PC-3 (cell line): ENCODE measurements at regions not wholly inside any gene's neighbourhood (a gene's known extent, or its start where the extent isn't known, plus 50 kb on each side); places are given as distances from the start of the nearest gene placed in this dataset.

Experiments used
- CTCF ChIP-seq: fragments of 300-600 bp; sonication (generic); conservative IDR thresholded peaks from 2 replicates; pipeline ENCODE4 v1.5.1; 2017; ENCODE audit warnings: antibody characterized with exemption, low read depth, mild to moderate bottlenecking, low read length
- EZH2 ChIP-seq: fragments of 300-600 bp; sonication (generic); IDR thresholded peaks from one replicate; pipeline ENCODE4 v1.6.1; 2017; ENCODE audit warnings: antibody characterized with exemption, mild to moderate bottlenecking, low read length; ENCODE audit not compliant: unreplicated experiment
- EZH2phosphoT487 ChIP-seq: fragments of 300-600 bp; sonication (generic); IDR thresholded peaks from 2 replicates; pipeline ENCODE4 v1.6.1; 2018; ENCODE audit warnings: mild to moderate bottlenecking, antibody characterized with exemption, low read length, borderline replicate concordance

- TF ChIP-seq CTCF: no peak
- no peak for TF ChIP-seq EZH2
- no peak for TF ChIP-seq EZH2phosphoT487
Observed at GRCh38 chr17:22514315-22514714, 822.0 kb downstream of the KCNJ18 start.
